Choroid plexus epithelial cell (primary cell): ENCODE measurements at regions not wholly inside any gene's neighbourhood (a gene's known extent, or its start where the extent isn't known, plus 50 kb on each side); places are given as distances from the start of the nearest gene placed in this dataset.

Experiments
- DNase-seq: peaks from one replicate; pipeline ENCODE4 v3.0.0-alpha.2; 2010; ENCODE audit warnings: low read depth
- H3K4me3 ChIP-seq: 2 replicates; pipeline ENCODE4 v1.5.1; 2011; ENCODE audit warnings: low read depth, mild to moderate bottlenecking, control low read depth, low read length, moderate library complexity
- TF ChIP-seq, protein P1 (sequence below): conservative IDR thresholded peaks from 2 replicates; pipeline ENCODE4 v1.5.1; 2011; ENCODE audit warnings: low read depth, mild to moderate bottlenecking, control low read depth, inconsistent platforms, low read length, moderate library complexity

DNA sequence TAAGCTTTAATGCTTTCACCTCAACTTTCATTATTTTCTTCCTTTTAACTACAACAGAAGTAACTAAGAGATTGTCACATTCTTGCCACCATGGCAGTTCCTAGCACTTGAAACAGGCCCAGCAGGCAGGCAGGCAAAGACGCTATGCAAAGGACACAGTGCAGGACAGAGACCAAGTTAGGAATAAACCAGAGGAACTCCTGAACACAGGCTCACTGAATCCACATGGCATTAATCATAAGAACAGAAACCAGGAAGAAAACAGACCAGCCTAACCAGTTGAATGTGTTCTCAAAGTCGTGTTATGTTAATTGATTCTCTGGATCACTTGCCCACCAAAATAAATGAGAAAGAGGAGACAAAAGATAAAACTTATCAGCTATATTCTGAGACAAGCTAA is 397.6 kb downstream of the TBL1XR1 start:
- no peak for DNase-seq
- TF ChIP-seq, protein P1, sequence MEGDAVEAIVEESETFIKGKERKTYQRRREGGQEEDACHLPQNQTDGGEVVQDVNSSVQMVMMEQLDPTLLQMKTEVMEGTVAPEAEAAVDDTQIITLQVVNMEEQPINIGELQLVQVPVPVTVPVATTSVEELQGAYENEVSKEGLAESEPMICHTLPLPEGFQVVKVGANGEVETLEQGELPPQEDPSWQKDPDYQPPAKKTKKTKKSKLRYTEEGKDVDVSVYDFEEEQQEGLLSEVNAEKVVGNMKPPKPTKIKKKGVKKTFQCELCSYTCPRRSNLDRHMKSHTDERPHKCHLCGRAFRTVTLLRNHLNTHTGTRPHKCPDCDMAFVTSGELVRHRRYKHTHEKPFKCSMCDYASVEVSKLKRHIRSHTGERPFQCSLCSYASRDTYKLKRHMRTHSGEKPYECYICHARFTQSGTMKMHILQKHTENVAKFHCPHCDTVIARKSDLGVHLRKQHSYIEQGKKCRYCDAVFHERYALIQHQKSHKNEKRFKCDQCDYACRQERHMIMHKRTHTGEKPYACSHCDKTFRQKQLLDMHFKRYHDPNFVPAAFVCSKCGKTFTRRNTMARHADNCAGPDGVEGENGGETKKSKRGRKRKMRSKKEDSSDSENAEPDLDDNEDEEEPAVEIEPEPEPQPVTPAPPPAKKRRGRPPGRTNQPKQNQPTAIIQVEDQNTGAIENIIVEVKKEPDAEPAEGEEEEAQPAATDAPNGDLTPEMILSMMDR = no peak

DNA sequence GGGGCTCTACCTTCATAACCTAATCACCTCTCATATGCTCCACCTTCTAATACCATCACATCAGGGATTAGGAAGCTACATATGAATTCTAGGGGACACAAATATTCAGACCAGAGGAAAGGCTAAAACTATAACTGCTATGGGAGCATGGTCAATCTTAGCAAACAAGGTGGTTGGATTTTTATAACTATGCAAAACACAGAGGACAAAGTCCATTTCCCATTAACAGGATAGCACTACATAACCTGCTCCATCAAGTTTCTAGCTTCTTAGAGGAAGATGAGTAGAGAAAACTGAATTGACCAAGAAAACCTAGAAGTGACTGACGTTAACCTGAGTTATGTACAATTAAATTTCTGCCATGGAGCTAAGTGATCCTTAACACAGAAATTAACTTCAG is 398.6 kb downstream of the TBL1XR1 start:
- no peak for DNase-seq
- TF ChIP-seq, protein P1 = no peak
- no peak overlapping the region for H3K4me3 ChIP-seq

More for the DNA sequence above, 397.6 kb downstream of the TBL1XR1 start:
- no peak overlapping the region for H3K4me3 ChIP-seq

DNA sequence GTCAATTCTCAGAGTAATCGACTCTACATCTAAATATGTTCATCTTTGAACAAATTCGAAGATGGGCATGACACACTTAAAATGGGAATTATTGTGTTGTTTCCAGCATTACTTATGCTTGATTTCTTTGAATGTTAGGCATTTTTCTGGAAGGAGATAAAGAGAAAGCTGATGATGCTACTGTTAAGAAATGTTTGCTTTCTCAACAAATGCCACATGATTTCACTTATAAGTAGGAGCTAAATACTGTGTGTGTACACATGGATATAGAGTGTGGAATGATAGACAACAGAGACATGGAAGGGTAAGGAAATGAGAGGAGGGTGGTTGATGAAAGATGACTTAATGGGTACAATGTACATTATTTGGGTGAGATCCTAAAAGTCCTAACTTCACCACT is 400.9 kb downstream of the TBL1XR1 start:
- peak; percentile 37 for DNase-seq
- no peak overlapping the region for H3K4me3 ChIP-seq
- TF ChIP-seq, protein P1 = no peak

DNA sequence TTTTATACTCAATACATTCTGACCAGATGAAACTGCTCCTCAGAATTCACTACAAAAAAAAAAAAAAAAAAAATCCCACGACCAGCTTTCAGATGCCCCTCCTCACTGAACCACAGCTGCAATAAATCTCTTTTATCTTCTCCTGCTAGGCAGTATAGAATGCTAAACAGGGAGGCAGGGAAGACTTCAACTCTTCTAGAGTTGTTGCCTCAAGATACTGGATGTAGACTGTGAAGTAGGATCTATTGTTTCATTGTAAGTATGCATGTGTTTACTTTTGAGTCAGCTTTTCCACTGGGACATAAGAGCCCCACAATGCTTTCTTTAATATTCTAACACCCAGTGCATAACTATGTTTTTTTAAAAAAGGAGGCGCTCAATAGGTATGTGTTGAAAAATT is 401.4 kb downstream of the TBL1XR1 start:
- H3K4me3 ChIP-seq = no peak overlapping the region
- DNase-seq = peak; percentile 1
- TF ChIP-seq, protein P1 = no peak

DNA sequence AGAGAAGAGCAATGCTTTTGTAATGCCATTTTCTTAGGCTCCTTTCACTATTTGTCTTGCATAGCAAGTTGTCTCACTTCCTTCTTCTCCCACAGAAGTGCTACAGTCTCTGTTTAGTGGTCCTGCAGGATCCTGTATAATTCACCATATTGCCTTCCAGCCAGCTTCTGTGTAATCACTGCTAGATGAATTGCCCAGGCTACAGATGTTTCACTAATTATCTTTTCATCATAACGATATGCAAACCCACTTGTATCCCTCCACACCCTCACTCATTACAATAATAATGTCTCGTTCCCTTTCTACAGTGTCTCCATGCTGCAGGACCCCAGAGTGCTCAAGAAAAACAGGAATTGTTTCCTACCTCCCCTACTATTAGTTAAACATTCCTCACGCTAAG is 402.9 kb downstream of the TBL1XR1 start:
- DNase-seq = no peak
- TF ChIP-seq, protein P1 = no peak
- no peak overlapping the region for H3K4me3 ChIP-seq

DNA sequence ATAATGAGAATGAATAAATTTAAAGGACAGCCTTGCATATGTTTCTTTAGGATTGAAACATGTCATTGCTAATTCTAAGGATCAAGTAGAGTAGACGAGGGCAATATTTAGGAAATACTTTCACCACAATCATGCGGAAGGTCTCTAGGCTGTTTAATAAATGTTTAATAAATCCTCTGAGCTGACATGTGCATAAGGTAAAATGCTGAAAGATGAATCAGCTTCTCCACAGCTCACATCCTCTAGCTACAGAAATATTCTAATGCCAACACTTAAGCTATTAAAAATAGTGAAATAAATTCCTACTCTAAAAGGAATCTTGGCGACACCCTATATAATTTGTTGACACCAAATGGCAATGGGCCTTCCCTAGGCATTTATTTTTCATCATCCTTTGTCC is 407.3 kb downstream of the TBL1XR1 start:
- DNase-seq = no peak
- TF ChIP-seq, protein P1 = no peak
- no peak overlapping the region for H3K4me3 ChIP-seq

DNA sequence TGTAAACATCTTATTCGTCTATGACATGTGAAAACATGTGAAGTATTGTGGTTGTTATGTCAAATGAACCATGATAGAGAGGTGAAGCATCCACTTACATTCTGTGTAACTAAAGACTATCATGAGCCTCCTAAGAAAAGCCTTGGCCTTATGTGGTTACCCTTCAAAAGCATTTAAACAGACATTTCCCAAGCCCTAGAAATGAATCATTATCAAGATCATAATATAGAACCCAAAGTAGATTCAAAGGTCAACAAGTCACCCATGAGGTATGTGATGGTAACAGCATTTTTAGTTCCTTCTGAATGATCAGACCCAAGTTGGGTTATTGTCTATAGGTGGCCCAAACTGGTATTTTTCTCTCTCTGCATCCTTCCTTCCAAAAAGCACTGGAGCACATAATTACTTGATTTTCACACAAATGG is 408.0 kb downstream of the TBL1XR1 start:
- DNase-seq = no peak
- TF ChIP-seq, protein P1 = no peak
- H3K4me3 ChIP-seq = no peak overlapping the region
